Endothelial cell of umbilical vein (primary cell): ENCODE measurements at regions not wholly inside any gene's neighbourhood (a gene's known extent, or its start where the extent isn't known, plus 50 kb on each side); places are given as distances from the start of the nearest gene placed in this dataset.

Experiments
- BruUV-seq: library from RNA; stranded (reverse); fragments of 400-500 nt; replicated peaks from 2 replicates; lab custom pipeline; 2021; lab: Mats Ljungman, UMichigan
- CTCF ChIA-PET: fragments of 300-600, 350-600 bp; sonication (Branson Sonifier 250); formaldehyde crosslinking; loops from one replicate; lab custom pipeline; 2021; ENCODE audit warnings: antibody characterized with exemption, inconsistent platforms; lab: Charles Lee
- POLR2A ChIA-PET: fragments of 300-600, 350-600 bp; sonication (Branson Sonifier 250); formaldehyde crosslinking; loops from one replicate; lab custom pipeline; 2021; ENCODE audit warnings: antibody characterized with exemption, inconsistent platforms; lab: Charles Lee
- DNase-seq: peaks from one replicate; pipeline ENCODE4 v3.0.0-alpha.2; 2011; ENCODE audit warnings: low read depth, low spot score
- FAIRE-seq: peaks from 2 replicates; lab custom pipeline; 2011; peaks lifted over from hg19 to GRCh38; lab: Jason Lieb, UNC
- H2AFZ ChIP-seq: 2 replicates; pipeline ENCODE4 v1.6.0; 2012; ENCODE audit warnings: low read depth, low read length, control low read depth, inconsistent platforms
- H3K27ac ChIP-seq: 2 replicates; pipeline ENCODE4 v1.5.1; 2011; ENCODE audit warnings: low read depth, mild to moderate bottlenecking, control low read depth, low read length, moderate library complexity; ENCODE audit not compliant: insufficient read depth
- H3K27me3 ChIP-seq, 2 experiments: 2 replicates each; pipeline versions ENCODE4 v1.6.0 to v1.6.1; 2011; ENCODE audit warnings: low read length in 2 of 2, mixed read lengths in 1 of 2; ENCODE audit not compliant: control insufficient read depth in 2 of 2, insufficient read depth in 2 of 2
- H3K36me3 ChIP-seq, 2 experiments: 2 replicates in 1 of 2; 3 replicates in 1 of 2; pipeline ENCODE4 v1.5.1; 2011; ENCODE audit warnings: low read length in 2 of 2, mild to moderate bottlenecking in 1 of 2, moderate library complexity in 1 of 2; ENCODE audit not compliant: control insufficient read depth in 2 of 2, insufficient read depth in 2 of 2; ENCODE audit errors: extremely low read depth in 1 of 2
- H3K4me1 ChIP-seq: 3 replicates; pipeline ENCODE4 v1.5.1; 2011; ENCODE audit warnings: mild to moderate bottlenecking, low read length; ENCODE audit not compliant: control insufficient read depth, insufficient read depth; ENCODE audit errors: extremely low read depth
- H3K4me2 ChIP-seq: 2 replicates; pipeline ENCODE4 v1.6.1; 2011; ENCODE audit warnings: low read length, control low read depth, mixed read lengths; ENCODE audit not compliant: insufficient read depth
- H3K4me3 ChIP-seq, 3 experiments: fragments of 200-600 bp in 1 of 3; sonication (generic), shearing (Covaris generic) in 1 of 3; replicated peaks in 1 of 3; 2 replicates each; pipeline ENCODE4 v1.5.1; 2011 to 2016; ENCODE audit warnings: control low read depth in 3 of 3, low read length in 3 of 3, mild to moderate bottlenecking in 2 of 3, inconsistent platforms in 1 of 3, low read depth in 1 of 3, moderate library complexity in 1 of 3; ENCODE audit not compliant: insufficient read depth in 1 of 3
- H3K79me2 ChIP-seq: 2 replicates; pipeline ENCODE4 v1.6.0; 2012; ENCODE audit warnings: low read length, inconsistent platforms; ENCODE audit not compliant: control insufficient read depth, insufficient read depth
- H3K9ac ChIP-seq: replicated peaks from 2 replicates; pipeline ENCODE3; 2011; ENCODE audit warnings: low read length, control low read depth; ENCODE audit not compliant: insufficient read depth; ENCODE audit errors: extremely low read depth
- H3K9me1 ChIP-seq: replicated peaks from 3 replicates; pipeline ENCODE4 v1.6.0; 2011; ENCODE audit warnings: mild to moderate bottlenecking, low read length; ENCODE audit not compliant: control insufficient read depth, insufficient read depth; ENCODE audit errors: extremely low read depth
- H3K9me3 ChIP-seq: replicated peaks from 2 replicates; pipeline ENCODE4 v1.5.1; 2012; ENCODE audit warnings: low read length, inconsistent platforms; ENCODE audit not compliant: control insufficient read depth, insufficient read depth
- H4K20me1 ChIP-seq: replicated peaks from 2 replicates; pipeline ENCODE3; 2011; ENCODE audit warnings: mild to moderate bottlenecking, low read length; ENCODE audit not compliant: control insufficient read depth, insufficient read depth; ENCODE audit errors: extremely low read depth
- CTCF ChIP-seq, 2 donors: IDR thresholded peaks; 1 replicate in 1 of 2; 2 replicates in 1 of 2; pipeline ENCODE4 v1.5.1; 2011; ENCODE audit warnings: low read length in 2 of 2, mild to moderate bottlenecking in 2 of 2, moderate library complexity in 2 of 2, control low read depth in 1 of 2, inconsistent platforms in 1 of 2, low read depth in 1 of 2; ENCODE audit not compliant: insufficient read depth in 1 of 2; ENCODE audit errors: extremely low read depth in 1 of 2
- EZH2 ChIP-seq: IDR thresholded peaks from 2 replicates; pipeline ENCODE4 v1.6.1; 2012; ENCODE audit warnings: borderline replicate concordance, low read depth, mild to moderate bottlenecking, moderate library complexity, low read length, inconsistent platforms; ENCODE audit not compliant: severe bottlenecking
- FOS ChIP-seq: IDR thresholded peaks from 2 replicates; pipeline ENCODE4 v1.6.1; 2011; ENCODE audit warnings: mild to moderate bottlenecking, low read length, moderate library complexity, borderline replicate concordance; ENCODE audit not compliant: insufficient read depth
- GATA2 ChIP-seq: IDR thresholded peaks from 2 replicates; pipeline ENCODE4 v1.7.0; 2011; ENCODE audit warnings: low read depth, mild to moderate bottlenecking, moderate library complexity, mixed read lengths, low read length; ENCODE audit not compliant: insufficient read length, insufficient read depth
- JUN ChIP-seq: IDR thresholded peaks from 2 replicates; pipeline ENCODE4 v1.6.1; 2011; ENCODE audit warnings: borderline replicate concordance, low read depth; ENCODE audit not compliant: insufficient read length, insufficient read depth
- MYC ChIP-seq: IDR thresholded peaks from one replicate; pipeline ENCODE4 v1.6.1; 2011; ENCODE audit warnings: mild to moderate bottlenecking, low read depth, low read length
- POLR2A ChIP-seq: IDR thresholded peaks from 2 replicates; pipeline ENCODE4 v1.6.1; 2012; ENCODE audit warnings: low read depth, mild to moderate bottlenecking, control low read depth, low read length
- POLR2AphosphoS5 ChIP-seq: IDR thresholded peaks from 2 replicates; pipeline ENCODE4 v1.6.1; 2012; ENCODE audit warnings: low read depth, mild to moderate bottlenecking, control low read depth, low read length, moderate library complexity; ENCODE audit not compliant: insufficient read depth
- dilution Hi-C: fragments of 300-500 bp; cut with MboI; formaldehyde crosslinking; loops from one replicate; pipeline ENCODE4 v1.15.0; 2019; ENCODE audit warnings: low sequenced_read_pairs; ENCODE audit not compliant: extremely low pct_ligation_motif_present
- intact Hi-C: fragments of 100-400 bp; cut with micrococcal nuclease; formaldehyde crosslinking; loops from one replicate; pipeline ENCODE4 v1.10.0; 2022
- TF ChIP-seq, protein P1 (sequence below): IDR thresholded peaks from 2 replicates; pipeline ENCODE4 v1.6.1; 2011; ENCODE audit not compliant: insufficient read depth, insufficient read length

- no peaks in the 10 kb centered on the region for H3K9me3 ChIP-seq
- no peak overlapping the region for H3K4me3 ChIP-seq
- DNase-seq (no peak), FAIRE-seq (no peak)
- intact Hi-C loops, result no loop called here
- no peaks in the 10 kb centered on the region for H3K79me2 ChIP-seq
- H4K20me1 ChIP-seq, result no peaks in the 10 kb centered on the region
- H3K27ac ChIP-seq, result no peak overlapping the region
- CTCF ChIA-PET, result no interaction called here
- H3K4me1 ChIP-seq, result no peaks in the 10 kb centered on the region
- H3K27me3 ChIP-seq, result no peaks in the 10 kb centered on the region
- TF ChIP-seq MYC (no peak), GATA2 (no peak), POLR2AphosphoS5 (no peak), CTCF (IDR thresholded peaks at IDR 0.05; ENCODE audit: extremely low read depth in 1 of 2, insufficient read depth in 1 of 2, low read depth in 1 of 2, low read length in 2 of 2) (no peak), EZH2 (no peak), JUN (no peak), FOS (no peak), POLR2A (no peak)
- TF ChIP-seq, protein P1, sequence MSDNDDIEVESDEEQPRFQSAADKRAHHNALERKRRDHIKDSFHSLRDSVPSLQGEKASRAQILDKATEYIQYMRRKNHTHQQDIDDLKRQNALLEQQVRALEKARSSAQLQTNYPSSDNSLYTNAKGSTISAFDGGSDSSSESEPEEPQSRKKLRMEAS, result no peak
- H3K4me2 ChIP-seq, result no peak overlapping the region
- no TSS peak for BruUV-seq
- POLR2A ChIA-PET, result no interaction called here
- H3K9ac ChIP-seq, result no peak overlapping the region
- dilution Hi-C loops, result no loop called here
- no peaks in the 10 kb centered on the region for H3K36me3 ChIP-seq
- no peak overlapping the region for H2AFZ ChIP-seq
- no peaks in the 10 kb centered on the region for H3K9me1 ChIP-seq
These were observed 213.2 kb upstream of the MYLIP start for GRCh38 chr6:15915508-15916178.
